OCI-LY3 (cell line): ENCODE measurements at regions not wholly inside any gene's neighbourhood (a gene's known extent, or its start where the extent isn't known, plus 50 kb on each side); places are given as distances from the start of the nearest gene placed in this dataset.

Experiments
- H2AFZ ChIP-seq: fragments of 200-600, 300-600 bp; shearing (Covaris generic); 2 replicates; pipeline ENCODE4 v1.6.0; 2014; ENCODE audit warnings: antibody characterized with exemption, low read depth, low read length
- H3K27ac ChIP-seq: fragments of 200-600, 300-600 bp; sonication (generic); 2 replicates; pipeline ENCODE4 v1.5.1; 2014; ENCODE audit warnings: mild to moderate bottlenecking, low read length, moderate library complexity, mixed read lengths
- H3K27me3 ChIP-seq: fragments of 200-600, 300-600 bp; sonication (generic); 2 replicates; pipeline ENCODE4 v1.6.1; 2014; ENCODE audit warnings: low read depth, low read length, mixed read lengths
- H3K36me3 ChIP-seq: fragments of 200-600, 300-600 bp; sonication (generic); replicated peaks from 2 replicates; pipeline ENCODE3; 2014; ENCODE audit warnings: low read depth, low read length, mixed read lengths
- H3K4me1 ChIP-seq: fragments of 300-600, 200-600 bp; sonication (generic); 2 replicates; pipeline ENCODE4 v1.6.1; 2014; ENCODE audit warnings: low read length, mixed read lengths
- H3K4me2 ChIP-seq: fragments of 200-600, 300-600 bp; sonication (generic); 2 replicates; pipeline ENCODE4 v1.6.1; 2014; ENCODE audit warnings: low read length, mixed read lengths
- H3K4me3 ChIP-seq: fragments of 300-600, 200-600 bp; sonication (generic); 2 replicates; pipeline ENCODE4 v1.5.1; 2014; ENCODE audit warnings: antibody characterized with exemption, mild to moderate bottlenecking, low read length, moderate library complexity
- H3K79me2 ChIP-seq: fragments of 300-600, 200-600 bp; shearing (Covaris generic); 2 replicates; pipeline ENCODE4 v1.6.1; 2014; ENCODE audit warnings: mild to moderate bottlenecking, low read length, mixed read lengths
- H3K9ac ChIP-seq: fragments of 300-600, 200-600 bp; shearing (Covaris generic); 2 replicates; pipeline ENCODE4 v1.6.0; 2014; ENCODE audit warnings: mild to moderate bottlenecking, low read length, moderate library complexity
- H3K9me3 ChIP-seq: fragments of 200-600, 300-600 bp; shearing (Covaris generic); 2 replicates; pipeline ENCODE4 v1.6.1; 2014; ENCODE audit warnings: low read length, mixed read lengths; ENCODE audit not compliant: insufficient read depth
- H4K20me1 ChIP-seq: fragments of 200-600, 300-600 bp; sonication (generic); 2 replicates; pipeline ENCODE4 v1.6.1; 2016; ENCODE audit warnings: low read length, mixed read lengths; ENCODE audit not compliant: insufficient read depth
- EZH2phosphoT487 ChIP-seq: fragments of 200-600 bp; shearing (Covaris generic); IDR thresholded peaks from 2 replicates; pipeline ENCODE4 v1.6.1; 2018; ENCODE audit warnings: antibody characterized with exemption, mixed run types, low read depth
- TF ChIP-seq, protein P1 (sequence below): fragments of 200-600, 300-600 bp; sonication (generic); IDR thresholded peaks from 2 replicates; pipeline ENCODE4 v1.5.1; 2014; ENCODE audit warnings: antibody characterized with exemption, low read length, low read depth

DNA sequence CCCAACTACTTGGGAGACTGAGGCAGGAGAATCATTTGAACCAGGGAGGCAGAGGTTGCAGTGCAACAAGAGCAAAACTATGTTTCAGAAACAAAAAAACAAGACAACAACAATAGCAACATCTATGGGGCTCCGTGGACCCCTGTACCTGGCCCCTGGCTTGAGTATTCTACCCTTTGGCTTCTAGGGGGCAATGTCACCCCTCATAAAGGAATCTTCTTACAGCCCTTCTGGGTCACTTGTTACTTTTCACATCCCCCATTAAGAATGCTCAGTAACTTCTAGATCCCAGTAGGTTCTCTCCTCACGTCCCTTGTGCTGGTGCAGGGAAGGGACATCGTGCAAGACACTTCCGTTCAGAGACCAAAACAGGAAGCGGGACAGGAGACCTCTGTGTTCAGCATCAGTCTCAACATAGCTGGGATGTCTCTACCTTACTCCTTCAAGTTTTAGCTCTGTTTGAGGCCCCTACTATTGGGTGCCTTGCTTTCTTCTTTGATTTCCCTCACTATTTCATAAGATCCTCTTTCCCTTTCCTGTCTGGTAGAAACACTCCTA lies 218.1 kb upstream of the ARGLU1 start:
- H3K27ac ChIP-seq: no peak overlapping the region
- no peaks in the 10 kb centered on the region for H3K36me3 ChIP-seq
- no peaks in the 10 kb centered on the region for H3K4me1 ChIP-seq
- H3K9ac ChIP-seq: no peak overlapping the region
- no peak overlapping the region for H3K4me2 ChIP-seq
- no peaks in the 10 kb centered on the region for H4K20me1 ChIP-seq
- no peaks in the 10 kb centered on the region for H3K79me2 ChIP-seq
- no peaks in the 10 kb centered on the region for H3K9me3 ChIP-seq
- no peak overlapping the region; the same call in 1 of the 2 replicates for H2AFZ ChIP-seq
- no peak overlapping the region for H3K4me3 ChIP-seq
- no peaks in the 10 kb centered on the region for H3K27me3 ChIP-seq
- TF ChIP-seq EZH2phosphoT487: no peak
- TF ChIP-seq, protein P1, sequence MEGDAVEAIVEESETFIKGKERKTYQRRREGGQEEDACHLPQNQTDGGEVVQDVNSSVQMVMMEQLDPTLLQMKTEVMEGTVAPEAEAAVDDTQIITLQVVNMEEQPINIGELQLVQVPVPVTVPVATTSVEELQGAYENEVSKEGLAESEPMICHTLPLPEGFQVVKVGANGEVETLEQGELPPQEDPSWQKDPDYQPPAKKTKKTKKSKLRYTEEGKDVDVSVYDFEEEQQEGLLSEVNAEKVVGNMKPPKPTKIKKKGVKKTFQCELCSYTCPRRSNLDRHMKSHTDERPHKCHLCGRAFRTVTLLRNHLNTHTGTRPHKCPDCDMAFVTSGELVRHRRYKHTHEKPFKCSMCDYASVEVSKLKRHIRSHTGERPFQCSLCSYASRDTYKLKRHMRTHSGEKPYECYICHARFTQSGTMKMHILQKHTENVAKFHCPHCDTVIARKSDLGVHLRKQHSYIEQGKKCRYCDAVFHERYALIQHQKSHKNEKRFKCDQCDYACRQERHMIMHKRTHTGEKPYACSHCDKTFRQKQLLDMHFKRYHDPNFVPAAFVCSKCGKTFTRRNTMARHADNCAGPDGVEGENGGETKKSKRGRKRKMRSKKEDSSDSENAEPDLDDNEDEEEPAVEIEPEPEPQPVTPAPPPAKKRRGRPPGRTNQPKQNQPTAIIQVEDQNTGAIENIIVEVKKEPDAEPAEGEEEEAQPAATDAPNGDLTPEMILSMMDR: no peak

DNA sequence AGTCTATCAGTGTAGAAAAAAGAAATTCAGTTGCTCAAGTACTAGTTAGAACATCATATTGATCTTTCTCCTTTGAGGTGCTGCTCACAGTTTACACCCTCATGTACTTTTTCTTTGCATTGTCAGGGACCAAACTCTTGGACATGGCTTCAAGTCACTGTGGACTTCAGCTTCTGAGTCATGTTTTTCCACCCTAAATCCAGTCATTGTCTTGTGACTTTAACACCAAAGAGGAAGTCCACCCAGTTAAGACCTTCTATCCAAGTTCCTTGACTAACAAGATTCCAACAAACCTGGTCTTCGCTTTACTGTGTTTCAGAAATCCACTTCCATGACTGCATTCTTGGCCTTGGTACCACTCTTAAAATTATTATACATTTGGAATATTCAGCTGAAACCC lies 206.7 kb upstream of the ARGLU1 start:
- no peak overlapping the region for H3K4me2 ChIP-seq
- TF ChIP-seq, protein P1: no peak
- TF ChIP-seq EZH2phosphoT487: no peak
- H3K27me3 ChIP-seq: no peaks in the 10 kb centered on the region
- no peaks in the 10 kb centered on the region for H3K4me1 ChIP-seq
- no peak overlapping the region for H3K4me3 ChIP-seq
- no peaks in the 10 kb centered on the region; the same call in 1 of the 2 replicates for H3K9me3 ChIP-seq
- no peak overlapping the region for H2AFZ ChIP-seq
- no peaks in the 10 kb centered on the region for H3K79me2 ChIP-seq
- no peaks in the 10 kb centered on the region for H4K20me1 ChIP-seq
- H3K9ac ChIP-seq: no peak overlapping the region
- no peaks in the 10 kb centered on the region for H3K36me3 ChIP-seq
- H3K27ac ChIP-seq: no peak overlapping the region

DNA sequence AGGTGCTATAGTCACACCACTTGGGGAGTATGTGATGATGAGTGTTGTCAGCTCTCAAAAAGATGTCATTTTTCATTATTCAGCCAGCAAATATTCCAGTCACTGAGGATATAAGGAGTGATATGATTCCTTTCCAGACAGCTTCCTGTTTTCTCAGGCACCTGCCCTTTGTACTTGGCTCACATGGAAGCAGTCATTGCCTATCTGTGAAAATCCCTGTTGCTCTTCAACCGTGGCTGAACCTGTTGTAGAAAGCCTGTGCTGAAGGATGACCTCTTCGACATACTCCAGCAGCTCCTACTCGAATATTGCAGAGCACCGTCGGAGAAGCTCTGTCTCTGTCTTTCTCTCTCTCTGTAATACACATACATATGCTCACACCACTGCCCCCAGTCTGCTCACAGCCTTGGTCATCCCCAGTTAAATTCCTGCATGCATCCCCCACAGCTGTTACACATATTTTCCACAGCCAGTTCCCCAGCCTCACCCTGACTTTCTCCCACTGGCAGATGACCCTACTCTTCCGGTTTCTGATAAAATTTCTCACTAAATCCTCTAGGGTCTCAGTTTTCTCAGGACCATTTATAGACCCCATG lies 204.2 kb upstream of the ARGLU1 start:
- Histone ChIP-seq H3K9me3 (no peaks in the 10 kb centered on the region; the same call in 1 of the 2 replicates), H3K79me2 (no peaks in the 10 kb centered on the region), H3K4me3 (no peak overlapping the region), H3K4me1 (no peaks in the 10 kb centered on the region), H3K36me3 (no peaks in the 10 kb centered on the region), H2AFZ (no peak overlapping the region), H3K4me2 (no peak overlapping the region), H3K9ac (no peak overlapping the region), H3K27ac (no peak overlapping the region), H3K27me3 (no peaks in the 10 kb centered on the region), H4K20me1 (no peaks in the 10 kb centered on the region)
- TF ChIP-seq, protein P1: no peak

DNA sequence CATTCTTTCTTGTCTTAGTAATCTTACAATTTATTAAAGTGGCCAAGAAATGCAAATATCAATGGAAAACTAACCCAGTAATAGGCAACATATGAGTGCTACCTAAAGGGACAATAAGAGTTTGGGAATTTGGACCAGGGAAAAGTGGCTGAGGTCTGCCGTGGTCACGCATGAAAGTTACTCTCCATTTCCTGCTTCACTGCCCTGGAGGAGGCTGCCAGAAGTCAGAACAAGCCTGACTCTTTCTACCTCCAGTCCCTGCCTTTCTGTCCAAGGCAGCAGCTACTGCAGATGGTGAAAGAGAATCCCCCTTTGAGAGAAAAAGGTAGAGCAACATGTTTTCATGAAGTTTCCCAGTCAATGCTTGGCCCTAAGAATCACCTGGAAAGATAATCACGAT lies 201.1 kb upstream of the ARGLU1 start:
- H3K9ac ChIP-seq: no peak overlapping the region
- H3K4me2 ChIP-seq: no peak overlapping the region
- H3K79me2 ChIP-seq: no peaks in the 10 kb centered on the region
- no peak for TF ChIP-seq EZH2phosphoT487
- TF ChIP-seq, protein P1: no peak
- H4K20me1 ChIP-seq: no peaks in the 10 kb centered on the region
- no peaks in the 10 kb centered on the region for H3K36me3 ChIP-seq
- no peaks in the 10 kb centered on the region for H3K27me3 ChIP-seq
- H3K4me1 ChIP-seq: no peaks in the 10 kb centered on the region
- no peak overlapping the region for H3K4me3 ChIP-seq
- no peak overlapping the region for H2AFZ ChIP-seq
- H3K27ac ChIP-seq: no peak overlapping the region
- H3K9me3 ChIP-seq: no peaks in the 10 kb centered on the region; the same call in 1 of the 2 replicates
